ENCODE measurements at regions not wholly inside any gene's neighbourhood (a gene's known extent, or its start where the extent isn't known, plus 50 kb on each side); places are given as distances from the start of the nearest gene placed in this dataset.

GRCh38 chr2:82839036-82839435 is 1620.0 kb downstream of the SUCLG1 start:
- TF ChIP-seq CTCF (IDR thresholded peaks at IDR 0.05 in 2 of 3, conservative IDR thresholded peaks at IDR 0.05 in 1 of 3; ENCODE audit: control insufficient read depth in 2 of 3, extremely low read depth in 1 of 3, insufficient read depth in 1 of 3, low read depth in 3 of 3, low read length in 3 of 3) (no peak), ZBTB33 (IDR thresholded peaks at IDR 0.05) (no peak), CBX3 (IDR thresholded peaks at IDR 0.05; ENCODE audit: borderline replicate concordance, low read depth) (no peak), ZNF274 (IDR thresholded peaks at IDR 0.05; ENCODE audit: insufficient read depth, insufficient read length) (no peak)
